ENCODE measurements at regions not wholly inside any gene's neighbourhood (a gene's known extent, or its start where the extent isn't known, plus 50 kb on each side); places are given as distances from the start of the nearest gene placed in this dataset.

DNA sequence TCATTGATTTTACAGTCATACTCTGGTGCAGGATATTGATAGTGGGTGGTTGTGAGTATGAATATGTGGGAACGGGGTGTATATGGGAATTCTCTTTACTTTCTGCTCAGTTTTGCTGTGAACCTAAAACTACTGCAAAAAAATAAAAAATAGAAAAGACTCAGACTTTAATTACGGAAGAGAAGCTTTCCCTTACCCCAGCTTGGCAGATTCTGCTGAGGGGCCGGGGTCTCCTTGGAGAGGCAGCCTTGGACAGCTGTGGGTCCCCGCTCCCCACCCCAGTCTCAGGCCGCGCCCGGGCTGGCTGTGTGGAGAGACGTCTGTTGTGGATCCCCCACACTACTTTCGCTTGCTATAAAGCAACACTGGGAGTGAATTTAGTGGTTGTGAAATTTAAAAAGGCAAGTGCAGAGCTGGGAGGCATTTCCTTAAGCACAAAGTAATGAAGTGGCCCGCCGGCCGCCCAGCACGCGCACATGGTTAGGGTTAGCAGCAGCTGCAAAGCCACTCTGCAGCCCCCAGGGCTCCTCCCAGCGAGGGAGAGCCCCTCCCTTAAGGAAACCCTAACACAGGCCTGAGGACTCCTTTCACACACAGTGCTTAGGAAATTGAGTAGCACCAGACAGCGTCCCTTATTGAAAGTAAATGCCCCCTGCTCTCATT lies 102.4 kb downstream of the DDX1 start:
- TF ChIP-seq POLR2AphosphoS5 (IDR thresholded peaks at IDR 0.05; ENCODE audit: low read depth) (no peak), GABPA (IDR thresholded peaks at IDR 0.05; ENCODE audit: low read depth) (no peak), SPI1 (IDR thresholded peaks at IDR 0.05; ENCODE audit: borderline replicate concordance, low read depth) (no peak)
- TF ChIP-seq, protein P1, sequence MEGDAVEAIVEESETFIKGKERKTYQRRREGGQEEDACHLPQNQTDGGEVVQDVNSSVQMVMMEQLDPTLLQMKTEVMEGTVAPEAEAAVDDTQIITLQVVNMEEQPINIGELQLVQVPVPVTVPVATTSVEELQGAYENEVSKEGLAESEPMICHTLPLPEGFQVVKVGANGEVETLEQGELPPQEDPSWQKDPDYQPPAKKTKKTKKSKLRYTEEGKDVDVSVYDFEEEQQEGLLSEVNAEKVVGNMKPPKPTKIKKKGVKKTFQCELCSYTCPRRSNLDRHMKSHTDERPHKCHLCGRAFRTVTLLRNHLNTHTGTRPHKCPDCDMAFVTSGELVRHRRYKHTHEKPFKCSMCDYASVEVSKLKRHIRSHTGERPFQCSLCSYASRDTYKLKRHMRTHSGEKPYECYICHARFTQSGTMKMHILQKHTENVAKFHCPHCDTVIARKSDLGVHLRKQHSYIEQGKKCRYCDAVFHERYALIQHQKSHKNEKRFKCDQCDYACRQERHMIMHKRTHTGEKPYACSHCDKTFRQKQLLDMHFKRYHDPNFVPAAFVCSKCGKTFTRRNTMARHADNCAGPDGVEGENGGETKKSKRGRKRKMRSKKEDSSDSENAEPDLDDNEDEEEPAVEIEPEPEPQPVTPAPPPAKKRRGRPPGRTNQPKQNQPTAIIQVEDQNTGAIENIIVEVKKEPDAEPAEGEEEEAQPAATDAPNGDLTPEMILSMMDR (IDR thresholded peaks at IDR 0.05; ENCODE audit: insufficient read depth, low read length): no peak
- TF ChIP-seq, protein P2, sequence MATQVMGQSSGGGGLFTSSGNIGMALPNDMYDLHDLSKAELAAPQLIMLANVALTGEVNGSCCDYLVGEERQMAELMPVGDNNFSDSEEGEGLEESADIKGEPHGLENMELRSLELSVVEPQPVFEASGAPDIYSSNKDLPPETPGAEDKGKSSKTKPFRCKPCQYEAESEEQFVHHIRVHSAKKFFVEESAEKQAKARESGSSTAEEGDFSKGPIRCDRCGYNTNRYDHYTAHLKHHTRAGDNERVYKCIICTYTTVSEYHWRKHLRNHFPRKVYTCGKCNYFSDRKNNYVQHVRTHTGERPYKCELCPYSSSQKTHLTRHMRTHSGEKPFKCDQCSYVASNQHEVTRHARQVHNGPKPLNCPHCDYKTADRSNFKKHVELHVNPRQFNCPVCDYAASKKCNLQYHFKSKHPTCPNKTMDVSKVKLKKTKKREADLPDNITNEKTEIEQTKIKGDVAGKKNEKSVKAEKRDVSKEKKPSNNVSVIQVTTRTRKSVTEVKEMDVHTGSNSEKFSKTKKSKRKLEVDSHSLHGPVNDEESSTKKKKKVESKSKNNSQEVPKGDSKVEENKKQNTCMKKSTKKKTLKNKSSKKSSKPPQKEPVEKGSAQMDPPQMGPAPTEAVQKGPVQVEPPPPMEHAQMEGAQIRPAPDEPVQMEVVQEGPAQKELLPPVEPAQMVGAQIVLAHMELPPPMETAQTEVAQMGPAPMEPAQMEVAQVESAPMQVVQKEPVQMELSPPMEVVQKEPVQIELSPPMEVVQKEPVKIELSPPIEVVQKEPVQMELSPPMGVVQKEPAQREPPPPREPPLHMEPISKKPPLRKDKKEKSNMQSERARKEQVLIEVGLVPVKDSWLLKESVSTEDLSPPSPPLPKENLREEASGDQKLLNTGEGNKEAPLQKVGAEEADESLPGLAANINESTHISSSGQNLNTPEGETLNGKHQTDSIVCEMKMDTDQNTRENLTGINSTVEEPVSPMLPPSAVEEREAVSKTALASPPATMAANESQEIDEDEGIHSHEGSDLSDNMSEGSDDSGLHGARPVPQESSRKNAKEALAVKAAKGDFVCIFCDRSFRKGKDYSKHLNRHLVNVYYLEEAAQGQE (IDR thresholded peaks at IDR 0.05; ENCODE audit: insufficient replicate concordance, low read depth): no peak

All from HL-60 (cell line).